Epidermal melanocyte (primary cell): ENCODE measurements at regions not wholly inside any gene's neighbourhood (a gene's known extent, or its start where the extent isn't known, plus 50 kb on each side); places are given as distances from the start of the nearest gene placed in this dataset.

Experiments used
- DNase-seq: peaks from one replicate; pipeline ENCODE4 v3.0.0; 2011; ENCODE audit warnings: low spot score; ENCODE audit not compliant: insufficient read length

DNA sequence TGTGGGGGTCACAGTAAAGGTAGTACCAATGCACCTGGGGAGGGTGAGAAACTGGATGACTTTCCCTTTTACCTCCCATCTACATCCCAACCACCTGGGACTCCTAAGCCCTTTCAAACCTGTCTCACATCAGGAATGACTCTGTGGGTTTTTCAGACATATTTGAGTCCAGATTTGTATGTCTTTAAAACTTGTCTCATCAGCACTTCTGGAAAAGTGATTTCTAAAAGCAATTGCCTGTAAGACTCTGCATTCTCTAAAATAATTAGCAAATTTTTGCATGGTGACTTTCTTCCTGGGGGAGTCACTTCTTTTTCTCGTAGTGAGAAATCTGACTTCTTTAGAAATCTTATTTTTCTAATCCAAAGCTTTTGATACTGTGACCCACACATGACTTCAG, 1553.0 kb upstream of the PIK3C3 start:
- DNase-seq: no peak

DNA sequence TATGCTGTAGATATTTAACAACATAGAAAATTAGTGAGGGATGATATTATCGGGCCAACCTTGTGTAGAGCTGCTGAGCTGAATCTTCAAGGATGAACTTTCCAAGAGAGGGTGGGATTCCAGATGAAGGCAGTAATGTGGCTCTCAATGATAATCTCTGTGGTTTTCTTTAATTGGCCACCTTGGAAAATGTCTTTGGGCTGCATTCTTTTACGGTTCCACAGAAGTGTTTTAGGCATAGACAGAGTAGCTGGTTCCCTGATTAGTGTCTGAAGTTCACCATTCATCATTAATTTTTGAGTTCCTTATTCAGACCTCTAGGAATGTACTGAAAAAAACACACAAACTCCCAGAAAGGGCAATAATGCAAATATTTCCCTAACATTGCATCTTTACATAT, 1566.9 kb upstream of the PIK3C3 start:
- no peak for DNase-seq

DNA sequence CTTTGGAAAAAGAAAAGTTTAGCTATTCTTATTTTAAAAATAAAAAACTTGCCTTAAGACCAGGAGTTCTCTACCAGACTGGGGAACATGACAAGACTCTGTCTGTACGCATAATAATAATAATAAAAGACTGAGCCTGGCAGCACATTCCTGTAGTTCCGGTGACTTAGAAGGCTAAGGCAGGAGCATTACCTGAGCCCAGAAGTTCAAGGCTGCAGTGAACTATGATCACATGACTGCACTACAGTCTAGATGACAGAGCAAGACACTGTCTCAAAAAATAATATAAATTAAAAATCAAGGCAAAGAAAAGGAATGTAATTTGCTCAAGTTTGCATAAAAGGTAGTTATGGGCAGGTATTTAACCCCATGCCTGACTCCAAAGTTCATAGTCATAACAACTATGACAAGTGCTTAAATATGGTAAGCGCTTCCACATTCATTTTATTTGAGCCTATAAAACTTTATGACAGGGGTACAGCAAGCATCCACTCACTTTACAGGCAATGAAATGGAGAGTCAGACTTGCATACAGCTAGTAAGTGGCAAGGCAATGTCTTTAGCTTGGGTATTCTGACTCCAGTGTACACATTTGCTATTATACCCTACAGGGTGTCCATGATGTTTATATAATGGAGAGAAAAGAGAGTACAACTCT, 1567.8 kb upstream of the PIK3C3 start:
- DNase-seq: no peak

DNA sequence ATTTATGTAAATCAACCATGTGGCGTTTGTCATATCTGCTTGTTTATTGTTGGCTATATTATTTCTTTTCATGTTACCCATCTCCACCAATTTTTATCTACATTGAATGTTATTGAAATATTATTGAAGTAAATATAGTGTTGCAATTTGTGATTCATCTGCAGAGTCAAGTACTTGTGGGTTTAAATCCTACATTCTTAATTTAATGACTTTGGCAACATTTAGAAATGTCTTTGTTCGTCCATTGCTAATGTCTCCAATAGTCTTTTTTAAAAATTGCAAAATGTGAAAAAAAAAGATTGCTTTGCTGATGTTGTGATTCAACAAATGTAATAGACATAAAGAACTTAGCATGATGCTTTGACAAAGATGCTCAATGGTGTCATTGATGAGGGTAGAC, 1572.8 kb upstream of the PIK3C3 start:
- no peak for DNase-seq

DNA sequence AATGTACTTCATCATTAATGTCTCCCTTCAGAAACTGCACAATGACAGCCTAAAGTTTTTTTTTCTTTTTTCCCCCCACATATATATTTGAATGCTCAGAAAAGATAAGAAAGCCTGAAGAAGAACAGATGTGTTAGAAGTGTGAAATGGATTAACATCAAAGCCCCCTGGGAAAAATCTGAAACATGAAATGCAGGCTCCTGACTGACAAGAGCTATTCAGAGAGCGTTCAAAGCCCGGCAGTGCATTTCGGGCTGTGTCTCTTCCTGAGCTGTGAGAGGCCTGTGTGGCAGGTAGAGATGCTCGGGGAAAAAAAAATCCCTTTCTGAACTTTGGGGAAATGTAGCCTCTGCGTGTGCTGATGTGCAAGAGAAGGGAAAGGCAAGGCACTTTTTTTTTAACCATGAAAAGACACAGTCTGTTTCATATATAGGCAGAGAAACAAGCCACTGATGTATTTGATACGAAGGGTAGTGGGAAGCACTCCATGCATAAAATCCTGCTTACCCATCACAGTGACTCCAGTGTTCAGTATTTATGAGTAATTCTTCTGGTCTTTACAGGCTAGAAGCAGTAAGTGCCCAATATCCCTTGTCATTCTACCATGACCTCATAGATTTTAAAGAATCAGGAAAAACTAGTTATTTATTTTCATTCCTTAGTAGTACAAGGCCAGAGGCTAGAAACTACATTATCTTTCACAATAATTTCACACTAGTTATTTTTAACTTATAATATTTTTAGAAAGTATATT, 1574.2 kb upstream of the PIK3C3 start:
- DNase-seq: no peak

DNA sequence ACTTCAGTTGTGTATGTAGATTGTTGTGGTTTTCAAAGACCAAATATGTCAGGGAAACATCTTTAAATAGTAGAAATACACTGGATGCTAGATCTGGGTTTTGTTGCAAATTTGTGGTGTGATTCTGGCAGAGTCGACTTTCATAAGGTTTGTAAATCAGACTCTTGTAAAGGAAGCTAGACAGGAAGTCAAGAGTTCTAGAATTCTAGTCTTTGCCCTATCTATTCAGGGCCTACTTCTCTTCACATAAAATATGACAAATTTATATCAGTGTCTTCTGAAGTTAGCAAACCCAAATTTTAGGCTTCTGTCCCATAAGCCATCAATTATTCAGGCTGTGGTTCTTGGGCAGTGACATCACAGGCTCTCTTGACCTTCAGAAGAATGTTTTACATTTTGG, 1579.2 kb upstream of the PIK3C3 start:
- no peak for DNase-seq

DNA sequence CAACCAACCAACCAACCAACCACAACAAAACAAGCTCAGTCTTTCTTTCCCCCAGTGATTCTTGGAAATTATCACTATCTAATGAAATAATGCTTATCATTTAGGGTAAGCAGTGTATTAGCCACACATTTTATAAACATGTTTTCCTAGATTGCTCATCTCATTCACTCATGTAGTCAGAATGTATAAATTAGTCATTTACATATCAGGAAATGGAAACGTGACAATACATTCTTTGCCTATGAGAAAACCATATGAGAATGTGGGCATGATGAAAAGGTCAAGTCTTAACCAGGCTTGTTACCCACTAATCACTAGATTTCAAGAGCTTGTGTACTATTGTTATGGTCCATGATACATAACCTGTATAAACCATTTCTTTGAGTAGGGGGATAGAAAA, 1583.4 kb upstream of the PIK3C3 start:
- DNase-seq: no peak

DNA sequence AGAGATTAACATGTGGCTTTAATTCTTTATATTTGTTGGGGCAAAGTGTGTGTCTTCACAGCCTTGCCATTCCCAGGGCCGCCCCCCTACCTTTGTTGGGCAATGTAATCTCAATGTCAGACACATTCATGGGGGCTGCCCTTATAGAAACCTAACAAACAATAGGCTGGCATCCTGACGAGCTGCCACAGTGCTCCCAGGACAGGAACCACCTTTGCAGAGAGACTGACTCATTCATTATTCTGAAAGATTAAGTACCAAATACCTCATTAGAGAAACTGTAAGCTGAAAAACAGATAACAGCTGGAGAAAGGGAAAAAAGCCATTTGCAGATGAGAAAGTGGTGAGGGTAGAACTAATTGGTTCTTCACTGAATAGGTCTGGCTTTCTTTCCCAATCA, 1587.5 kb upstream of the PIK3C3 start:
- DNase-seq: no peak

DNA sequence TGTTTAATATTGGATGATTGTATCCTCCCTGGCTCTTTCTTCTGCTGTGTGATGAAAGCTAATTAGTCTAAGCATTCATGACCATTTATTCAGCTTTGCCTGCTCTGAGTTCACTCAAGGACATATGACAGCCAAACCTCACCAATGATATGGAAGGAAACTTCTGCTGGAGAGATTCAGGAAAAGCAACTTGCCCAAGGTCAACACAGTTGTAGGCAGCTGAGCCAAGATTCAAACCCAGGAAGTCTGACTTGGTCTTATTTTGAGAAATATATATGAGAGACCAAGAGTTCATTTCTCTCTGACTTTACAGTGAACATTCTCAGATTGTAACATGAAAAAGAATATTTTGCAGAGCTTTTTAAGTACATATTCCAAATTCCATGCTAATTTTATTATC, 1588.5 kb upstream of the PIK3C3 start:
- no peak for DNase-seq

DNA sequence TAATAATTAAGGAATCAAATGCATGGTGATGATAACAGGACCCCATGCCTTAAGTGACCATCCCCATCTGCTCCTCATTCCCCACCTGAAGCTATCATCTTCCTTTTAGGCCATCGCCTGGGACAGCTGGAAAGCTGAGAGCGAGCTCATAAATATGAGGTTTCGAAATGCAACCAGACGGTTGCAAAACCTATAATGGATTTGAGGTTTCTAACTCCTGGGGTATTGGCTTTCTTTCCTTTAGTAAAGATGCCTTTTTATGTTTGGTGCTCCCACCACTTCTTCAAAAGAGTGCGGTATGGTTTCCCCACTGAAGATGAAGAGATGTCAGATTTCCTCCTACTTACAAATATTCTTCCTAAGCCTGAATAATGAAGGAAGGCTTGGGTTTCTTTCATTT, 1589.5 kb upstream of the PIK3C3 start:
- no peak for DNase-seq

DNA sequence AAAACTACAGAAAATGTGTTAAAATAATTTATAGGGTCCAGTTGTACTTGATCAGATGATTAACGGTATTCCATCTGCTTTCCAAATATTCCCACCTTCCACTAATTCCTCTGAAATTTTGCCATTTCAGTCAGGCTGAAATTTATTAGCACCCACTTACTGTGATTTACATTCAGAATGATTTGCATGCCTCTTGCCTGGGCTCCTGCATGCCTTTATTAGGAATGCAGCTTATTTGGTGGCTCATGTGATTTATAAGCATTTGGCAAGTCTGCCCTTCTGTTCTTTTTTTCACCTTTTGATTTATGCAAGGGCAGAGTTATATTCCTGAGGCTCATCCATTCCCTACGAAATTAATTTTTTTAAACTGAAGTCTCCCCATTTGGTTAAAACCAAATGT, 1594.5 kb upstream of the PIK3C3 start:
- no peak for DNase-seq

DNA sequence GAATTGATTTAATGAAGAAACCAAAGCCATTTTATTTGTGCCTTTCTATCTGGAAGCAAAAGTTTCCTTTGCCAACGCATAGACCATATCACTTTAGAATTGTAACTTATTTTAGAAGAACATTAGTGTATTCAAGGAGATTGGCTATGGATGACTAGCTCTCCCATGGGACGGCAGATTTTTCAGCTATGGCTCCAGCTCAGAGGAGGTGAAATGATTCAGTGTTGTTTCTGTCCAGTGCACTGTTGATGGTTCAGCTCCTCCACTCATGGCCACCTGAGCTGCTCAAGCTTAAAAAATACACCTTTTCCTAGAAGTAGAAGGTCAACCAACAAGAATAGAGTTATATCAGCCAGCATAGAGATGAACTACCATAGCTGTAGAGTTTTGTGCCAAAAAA, 1597.5 kb upstream of the PIK3C3 start:
- no peak for DNase-seq

DNA sequence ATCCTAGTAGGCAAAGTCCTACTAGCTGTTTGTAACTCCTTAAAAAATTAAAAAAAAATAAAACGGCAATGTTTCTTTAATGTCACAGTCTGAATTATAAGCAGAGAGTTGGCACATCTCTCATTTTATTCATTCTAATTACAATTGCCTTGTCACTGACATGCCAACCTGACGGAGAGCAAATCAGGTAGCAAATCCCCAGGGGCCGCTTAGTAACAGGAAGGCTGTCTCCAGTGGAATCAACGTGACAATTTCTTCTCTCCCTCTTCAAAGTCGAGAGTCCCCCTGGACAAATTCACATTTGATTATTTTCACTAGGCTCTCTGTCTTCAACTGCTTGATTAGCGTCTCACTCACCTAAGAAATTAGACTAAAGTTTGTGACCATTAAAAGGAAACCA, 1598.9 kb upstream of the PIK3C3 start:
- no peak for DNase-seq

DNA sequence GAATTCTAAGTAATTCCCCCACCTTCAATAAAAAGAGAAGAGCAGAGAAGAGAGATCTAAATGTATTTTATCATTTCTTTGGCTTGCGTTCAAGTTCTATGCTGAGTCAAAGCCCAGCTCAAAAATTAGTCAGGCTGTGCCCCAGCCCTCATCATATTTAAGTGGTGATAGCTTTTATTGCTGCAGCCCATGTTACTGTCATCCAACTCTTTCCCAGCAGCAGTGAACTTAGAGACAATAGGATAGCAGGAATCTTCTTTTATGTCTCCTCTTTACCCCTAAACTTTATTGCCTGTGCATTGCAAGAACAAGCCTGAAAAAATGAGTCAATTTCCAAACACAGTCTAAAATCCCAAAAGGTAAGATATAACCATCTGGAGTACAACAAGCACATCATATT, 1599.3 kb upstream of the PIK3C3 start:
- DNase-seq: no peak

DNA sequence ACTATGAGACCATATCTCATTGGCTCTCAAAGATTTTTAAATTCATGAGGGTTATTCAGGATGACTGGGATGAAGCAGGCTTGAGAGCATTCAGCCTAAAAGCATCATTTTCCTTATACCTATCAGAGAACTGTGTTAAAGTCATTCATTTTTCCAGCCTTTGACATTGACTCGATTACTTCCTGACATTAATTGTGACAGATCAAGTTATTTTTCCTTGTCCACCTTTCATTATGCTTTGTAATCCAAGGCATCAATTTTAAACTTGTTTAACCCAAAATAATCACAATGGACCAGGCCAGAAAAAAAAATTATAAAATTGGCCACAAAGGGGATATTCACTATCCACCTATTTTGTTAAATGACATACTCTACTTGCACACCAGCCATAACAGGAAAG, 1606.8 kb upstream of the PIK3C3 start:
- DNase-seq: no peak

DNA sequence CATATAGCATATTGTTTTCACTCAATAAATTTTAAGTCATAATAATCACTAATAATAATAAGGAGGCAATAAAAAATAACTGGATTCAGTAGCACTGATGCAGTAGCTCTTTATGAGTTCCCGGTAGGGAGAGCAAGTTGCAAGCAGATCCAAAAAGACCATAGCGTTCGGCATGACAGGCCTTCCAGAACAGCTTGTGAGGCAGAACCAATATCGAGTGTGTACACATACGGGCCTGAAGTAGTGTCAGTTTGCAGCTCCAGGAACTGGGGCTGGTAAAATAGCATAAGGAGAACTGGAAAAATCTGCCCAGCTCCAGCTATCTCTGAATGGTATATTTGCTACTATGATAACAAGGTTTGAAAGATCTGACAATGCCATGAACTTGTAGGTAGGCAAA, 1607.8 kb upstream of the PIK3C3 start:
- DNase-seq: no peak

DNA sequence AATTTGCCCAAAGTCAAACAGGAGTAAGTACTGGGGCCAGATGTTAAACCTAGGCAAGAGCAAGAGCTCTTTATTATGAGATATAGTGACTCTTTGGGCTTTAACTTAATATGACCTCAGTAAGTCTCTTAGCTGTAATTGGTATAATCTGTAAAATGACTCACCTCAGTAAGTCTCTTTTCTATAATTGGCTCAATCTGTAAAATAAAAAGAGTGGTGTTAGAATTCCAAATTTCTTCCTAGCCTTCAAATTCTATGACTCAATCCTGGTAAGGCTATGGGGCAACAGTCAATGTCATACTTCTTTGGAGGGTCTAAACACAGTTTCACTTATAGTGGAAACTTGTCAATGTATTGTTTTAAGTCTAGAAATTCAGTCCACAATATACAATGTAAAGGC, 1608.9 kb upstream of the PIK3C3 start:
- no peak for DNase-seq

DNA sequence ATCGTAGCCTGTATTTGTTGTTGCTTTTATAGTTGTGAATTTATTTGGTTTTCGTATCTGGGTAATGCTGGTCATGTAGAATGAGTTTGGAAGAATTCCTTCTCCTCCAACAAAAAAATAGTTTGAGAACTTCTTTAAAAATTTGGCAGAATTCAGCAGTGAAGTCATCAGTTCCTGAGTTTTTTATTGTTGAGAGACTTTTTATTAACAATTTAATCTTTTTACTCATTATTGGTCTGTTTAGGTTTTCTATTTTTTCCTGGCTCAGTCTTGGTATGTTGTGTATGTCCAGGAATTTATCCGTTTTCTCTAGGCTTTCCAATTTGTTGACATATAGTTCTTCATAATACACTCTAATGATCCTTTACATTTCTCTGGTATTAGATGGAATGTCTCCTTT, 1613.3 kb upstream of the PIK3C3 start:
- DNase-seq: no peak

DNA sequence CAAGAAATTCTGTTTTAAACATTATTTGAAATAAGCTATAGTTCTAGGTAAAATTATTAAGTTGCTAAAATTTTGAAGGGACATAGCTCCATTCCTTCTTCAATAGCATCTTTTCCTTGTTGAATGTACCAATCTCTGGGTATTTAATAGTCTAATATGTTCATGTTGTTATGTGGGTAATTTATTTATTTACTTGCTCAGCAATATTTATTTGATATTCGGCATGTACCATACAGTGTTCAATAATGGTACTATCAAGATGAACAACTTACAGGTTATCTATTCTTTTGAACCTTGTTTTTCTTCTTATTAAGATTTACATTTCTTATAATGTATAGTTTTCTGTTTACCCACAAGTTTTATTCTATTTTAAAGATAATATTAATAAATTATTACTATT, 1616.8 kb upstream of the PIK3C3 start:
- DNase-seq: no peak

DNA sequence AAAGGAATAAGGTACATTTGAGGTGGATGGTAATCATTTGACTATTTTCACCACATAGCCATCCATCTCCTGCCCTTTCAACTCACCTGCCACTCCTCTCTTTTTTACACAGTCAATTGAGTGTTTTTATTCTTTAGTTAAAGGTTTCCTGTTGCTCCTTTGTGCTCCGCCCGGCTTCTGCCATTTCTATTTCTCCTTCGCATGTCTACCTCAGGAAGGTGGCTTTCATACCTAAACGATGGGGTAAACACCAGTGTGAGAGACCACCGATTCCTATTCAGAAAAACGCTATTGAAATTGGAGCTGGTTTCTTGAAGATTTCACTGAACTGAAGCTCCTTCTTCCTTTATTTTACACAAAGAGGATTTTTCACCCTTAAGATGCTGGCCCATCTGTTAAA, 1628.0 kb upstream of the PIK3C3 start:
- DNase-seq: no peak

DNA sequence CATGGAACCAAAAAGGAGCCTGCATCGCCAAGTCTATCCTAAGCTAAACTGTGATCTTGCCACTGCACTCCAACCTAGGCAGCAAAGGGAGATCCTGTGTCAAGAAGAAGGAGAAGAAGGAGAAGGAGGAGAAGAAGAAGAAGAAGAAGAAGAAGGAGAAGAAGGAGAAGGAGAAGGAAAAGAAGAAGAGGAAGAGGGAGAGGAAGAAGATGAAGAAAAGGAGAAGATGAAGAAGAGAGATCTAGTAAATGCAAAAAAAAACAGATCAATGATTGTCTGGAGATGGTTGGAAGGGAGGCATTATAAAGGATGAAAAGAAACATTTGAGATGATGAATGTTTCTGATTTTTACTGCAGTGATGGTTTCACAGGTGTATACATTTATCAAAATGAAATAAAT, 1629.0 kb upstream of the PIK3C3 start:
- DNase-seq: no peak

DNA sequence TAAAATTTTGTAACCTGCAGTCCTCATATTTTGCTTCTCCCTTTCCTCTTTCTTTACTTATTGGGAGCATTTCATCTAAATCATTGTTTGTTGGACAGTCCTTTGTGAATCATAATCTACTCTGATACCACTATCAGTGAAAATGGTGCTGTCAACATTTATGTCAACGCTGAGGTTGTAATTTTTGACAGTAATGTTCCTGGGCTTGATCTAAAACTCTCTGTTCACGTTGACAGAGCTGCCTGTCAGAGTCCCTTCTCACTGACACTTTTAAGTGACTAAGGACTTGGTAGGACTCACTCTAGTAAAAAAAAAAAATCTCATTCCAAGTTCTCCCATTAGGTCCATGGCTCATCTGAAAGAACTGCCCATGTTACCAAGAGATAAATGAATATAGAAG, 1640.8 kb upstream of the PIK3C3 start:
- no peak for DNase-seq

DNA sequence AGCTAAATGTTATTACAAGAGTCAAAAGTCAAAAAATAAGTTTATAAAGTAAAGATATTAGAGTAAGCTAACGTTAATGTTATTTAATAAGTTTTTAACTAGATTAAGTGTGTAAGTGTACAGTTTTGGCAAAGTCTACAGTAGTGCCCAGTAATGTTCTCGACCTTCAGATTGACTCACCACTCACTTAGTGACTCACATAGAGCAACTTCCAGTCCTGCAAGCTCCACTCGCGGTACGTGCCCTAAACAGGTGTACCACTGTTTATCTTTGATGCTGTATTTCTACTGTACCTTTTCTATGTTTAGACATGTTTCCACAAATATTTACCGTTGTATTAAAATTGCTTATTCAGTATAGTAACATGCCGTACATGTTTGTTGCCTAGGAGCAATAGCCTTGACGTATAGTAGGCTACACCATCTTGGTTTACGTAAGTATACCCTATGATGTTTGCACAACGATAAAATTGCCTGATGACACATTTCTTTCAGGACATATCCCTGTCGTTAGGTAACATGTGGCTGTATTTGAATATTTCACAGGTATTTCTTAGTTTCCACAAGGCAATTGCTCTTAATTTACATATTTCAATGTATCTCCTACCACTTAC, 1641.9 kb upstream of the PIK3C3 start:
- no peak for DNase-seq
